EL (cell line): ENCODE measurements at regions not wholly inside any gene's neighbourhood (a gene's known extent, or its start where the extent isn't known, plus 50 kb on each side); places are given as distances from the start of the nearest gene placed in this dataset.
"Not testable (repeated sequence)": the region's sequence is repeated elsewhere in the genome, so short reads cannot be mapped to it uniquely, and the experiment has no call there.

Experiments used
- DNase-seq: peaks from one replicate; pipeline ENCODE4 v3.0.0-alpha.2; 2016

DNA sequence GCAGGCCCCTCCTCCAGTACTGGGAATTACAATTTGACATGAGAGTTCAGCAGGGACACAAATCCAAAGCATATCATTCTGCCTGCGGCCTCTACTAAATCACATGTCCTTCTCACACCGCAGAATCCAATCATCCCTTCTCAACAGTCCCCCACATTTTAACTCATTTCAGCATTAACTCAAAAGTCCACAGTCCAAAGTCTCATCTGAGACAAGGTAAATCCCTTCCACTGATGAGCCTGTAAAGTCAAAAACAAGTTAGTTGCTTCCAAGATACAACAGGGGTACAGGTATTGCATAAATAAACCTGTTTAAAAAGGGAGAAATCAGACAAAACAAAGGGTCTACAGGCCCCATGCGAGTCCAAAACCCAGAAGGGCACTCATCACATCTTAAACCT is 64.0 kb downstream of the EBNA1BP2 start:
- no peak for DNase-seq

DNA sequence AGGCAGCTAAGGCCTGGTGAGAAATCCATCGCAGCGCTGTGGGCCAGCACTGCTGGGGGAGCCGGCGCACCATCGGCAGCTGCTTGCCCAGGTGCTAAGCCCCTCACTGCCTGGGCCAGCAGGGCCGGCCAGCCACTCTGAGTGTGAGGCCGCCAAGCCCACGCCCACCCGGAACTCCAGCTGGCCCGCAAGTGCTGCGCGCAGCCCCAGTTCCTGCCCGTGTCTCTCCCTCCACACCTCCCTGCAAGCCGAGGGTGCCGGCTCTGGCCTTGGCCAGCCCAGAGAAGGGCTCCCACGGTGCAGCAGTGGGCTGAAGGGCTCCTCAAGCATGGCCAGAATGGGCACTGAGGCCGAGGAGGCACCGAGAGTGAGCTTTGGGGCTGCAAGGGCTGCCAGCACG is 64.4 kb downstream of the EBNA1BP2 start:
- no peak for DNase-seq

DNA sequence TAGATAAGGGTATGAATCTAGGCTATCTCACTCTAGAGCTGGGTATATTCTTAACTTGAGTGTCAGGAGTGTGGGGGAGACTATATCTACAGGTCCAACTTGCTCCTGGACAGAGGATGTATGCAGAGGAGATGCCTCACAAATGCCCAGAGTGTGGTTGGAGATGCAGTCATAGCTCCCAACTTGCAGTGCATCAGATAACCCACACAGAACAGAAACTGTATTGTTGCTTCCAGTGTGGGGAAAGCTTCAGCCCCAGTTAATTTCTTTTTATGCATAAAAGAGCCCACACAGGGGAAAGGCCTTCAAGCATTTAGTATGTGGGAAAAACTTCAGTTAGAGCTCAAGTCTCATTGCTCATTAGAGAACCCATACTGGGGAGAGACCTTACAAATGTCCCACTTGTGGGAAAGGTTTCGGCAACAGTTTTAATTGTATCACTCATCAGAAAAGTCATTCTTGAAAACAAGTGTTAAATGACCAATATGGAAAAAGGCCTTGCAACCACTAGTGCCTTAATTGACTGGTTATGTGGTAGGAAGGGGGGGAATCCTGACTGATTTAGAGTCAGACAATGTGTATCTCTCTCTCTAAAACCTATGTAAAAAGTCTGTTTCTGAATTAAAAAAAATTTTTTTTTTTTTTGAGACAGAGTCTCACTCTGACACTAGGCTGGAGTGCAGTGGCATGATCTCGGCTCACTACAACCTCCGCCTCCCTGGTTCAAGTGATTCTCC is 67.9 kb downstream of the EBNA1BP2 start:
- DNase-seq: no peak

DNA sequence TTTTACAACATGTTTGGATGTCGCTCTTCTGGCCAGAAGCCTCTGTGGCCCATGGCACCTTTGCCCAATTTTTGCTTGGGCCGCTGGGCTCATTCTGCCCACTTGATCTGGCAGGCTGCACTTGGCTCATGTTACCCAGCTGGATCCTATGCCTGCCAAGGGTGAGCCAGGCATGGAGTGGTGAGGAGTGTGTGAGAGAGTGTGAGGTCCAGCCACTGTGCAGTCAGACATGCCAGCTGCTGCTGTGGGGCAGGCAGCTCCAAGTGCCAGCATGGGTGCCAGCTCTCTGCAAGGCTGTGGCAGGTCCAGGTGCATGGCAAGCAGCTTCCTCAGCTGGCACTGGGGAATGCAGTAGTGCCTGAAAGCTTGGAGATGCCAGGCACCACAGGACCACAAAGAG is 71.0 kb downstream of the EBNA1BP2 start:
- no peak for DNase-seq

DNA sequence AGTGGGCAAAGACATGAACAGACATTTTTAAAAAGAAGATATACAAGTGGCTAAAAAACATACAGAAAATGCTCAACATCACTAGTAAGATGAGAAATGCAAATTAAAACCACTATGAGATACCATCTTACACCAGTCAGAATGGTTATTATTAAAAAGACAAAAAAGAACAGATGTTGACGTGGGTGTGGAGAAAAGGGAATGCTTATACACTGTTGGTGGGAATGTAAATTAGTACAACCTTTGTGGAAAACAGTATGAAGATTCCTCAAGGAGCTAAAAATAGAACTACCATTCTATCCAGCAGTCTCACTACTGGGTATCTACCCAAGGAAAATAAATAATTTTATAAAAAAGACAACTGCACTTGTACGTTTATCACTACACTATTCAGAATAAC is 73.9 kb downstream of the EBNA1BP2 start:
- no peak for DNase-seq

DNA sequence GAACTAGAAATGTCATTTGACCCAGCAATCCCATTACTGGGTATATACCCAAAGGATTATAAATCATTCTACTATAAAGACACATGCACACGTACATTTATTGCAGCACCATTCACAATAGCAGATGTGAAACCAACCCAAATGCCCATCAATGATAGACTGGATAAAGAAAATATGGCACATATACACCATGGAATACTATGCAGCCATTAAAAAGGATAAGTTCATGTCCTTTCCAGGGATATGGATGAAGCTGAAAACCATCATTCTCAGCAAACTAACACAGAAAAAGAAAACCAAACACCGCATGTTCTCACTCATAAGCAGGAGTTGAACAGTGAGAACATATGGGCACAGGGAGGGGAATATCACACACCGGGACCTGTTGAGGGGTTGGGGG is 75.6 kb downstream of the EBNA1BP2 start:
- not testable (repeated sequence) for DNase-seq

DNA sequence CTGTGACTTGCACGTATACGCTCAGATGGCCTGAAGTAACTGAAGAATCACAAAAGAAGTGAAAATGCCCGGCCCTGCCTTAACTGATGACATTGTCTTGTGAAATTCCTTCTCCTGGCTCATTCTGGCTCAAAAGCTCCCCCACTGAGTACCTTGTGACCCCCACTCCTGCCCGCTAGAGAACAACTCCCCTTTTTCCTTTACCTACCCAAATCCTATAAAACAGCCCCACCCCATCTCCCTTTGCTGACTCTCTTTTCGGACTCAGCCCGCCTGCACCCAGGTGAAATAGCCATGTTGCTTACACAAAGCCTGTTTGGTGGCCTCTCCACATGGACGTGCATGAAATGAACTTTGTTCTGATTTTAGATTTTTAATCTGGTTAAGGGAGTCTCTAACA is 81.3 kb downstream of the EBNA1BP2 start:
- not testable (repeated sequence) for DNase-seq

DNA sequence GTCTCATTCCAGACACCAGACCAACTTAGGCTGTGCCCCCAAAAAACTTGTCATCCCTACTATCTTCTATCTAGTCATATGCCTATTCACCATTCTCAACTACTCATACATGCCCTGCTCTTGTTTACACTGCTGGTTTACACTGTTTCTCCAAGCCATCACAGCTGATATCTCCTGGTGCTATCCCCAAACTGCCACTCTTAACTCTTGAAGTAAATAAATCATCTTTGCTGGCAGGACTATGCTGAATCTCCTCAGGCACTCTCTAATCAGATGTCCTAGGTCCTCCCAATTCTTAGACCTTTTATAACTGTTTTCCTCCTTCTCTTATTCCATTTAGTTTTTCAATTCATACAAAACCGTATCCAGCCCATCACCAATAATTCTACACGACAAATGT is 81.9 kb downstream of the EBNA1BP2 start:
- DNase-seq: not testable (repeated sequence)

DNA sequence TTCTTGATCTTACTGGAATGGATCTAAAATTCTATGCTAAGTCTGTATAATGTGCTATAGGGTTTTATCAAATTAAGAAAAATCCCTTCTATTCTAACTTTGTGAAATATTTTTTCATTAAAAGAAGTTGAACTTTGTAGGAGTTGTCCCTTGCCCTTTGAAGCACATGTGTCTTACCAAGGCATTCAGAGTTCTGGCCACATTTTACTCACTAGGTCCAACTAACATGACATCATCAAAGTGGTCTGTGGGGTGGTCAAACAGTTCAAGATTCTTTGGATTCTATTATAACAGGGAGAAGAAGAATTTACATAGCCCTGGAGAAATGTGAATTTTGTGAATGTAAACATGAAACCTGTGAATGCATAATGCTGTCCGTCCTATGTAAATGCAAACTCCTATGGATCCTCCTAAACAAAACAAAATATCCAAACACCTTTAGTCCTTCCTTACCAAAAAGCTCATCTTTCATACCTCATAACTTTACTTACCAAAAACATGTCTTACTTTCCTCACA is 88.7 kb downstream of the EBNA1BP2 start:
- DNase-seq: no peak

DNA sequence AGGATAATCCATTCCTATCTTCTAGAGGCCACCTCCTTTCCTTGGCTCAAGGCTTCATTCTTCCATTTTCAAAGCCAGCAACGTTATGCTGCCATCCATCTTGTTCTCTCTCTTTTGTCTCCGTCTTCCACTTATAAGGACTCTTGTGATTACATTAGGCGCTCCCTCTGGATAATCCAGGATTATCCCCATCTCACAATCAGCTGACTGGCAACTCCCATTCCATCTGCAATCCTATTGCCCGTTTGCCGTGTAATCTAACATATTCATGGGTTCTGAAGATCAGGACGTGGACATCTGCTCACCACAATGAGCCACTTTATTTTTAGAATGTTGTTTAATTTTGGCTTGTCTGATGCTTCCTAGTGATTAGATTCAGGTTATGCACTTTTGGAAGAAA is 89.3 kb downstream of the EBNA1BP2 start:
- DNase-seq: no peak

DNA sequence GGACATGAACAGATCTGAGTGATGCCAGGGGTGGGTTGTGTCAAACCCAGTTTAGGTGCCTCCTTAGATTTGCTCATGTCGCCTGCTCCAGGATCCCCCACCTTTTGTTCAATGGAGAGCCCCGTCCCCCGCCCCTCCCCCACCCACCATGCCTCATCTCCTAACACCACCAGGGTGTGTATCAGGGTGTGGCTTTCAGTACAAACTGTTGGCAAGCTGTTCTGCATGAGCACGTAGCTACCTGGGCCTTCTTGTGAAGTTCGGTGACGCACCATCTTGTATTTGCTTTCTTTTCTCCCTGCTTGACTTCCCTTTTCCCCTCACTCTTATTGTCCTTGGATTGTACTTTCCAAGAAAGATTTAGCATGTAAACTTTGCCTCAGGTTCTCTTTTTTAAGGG is 94.8 kb downstream of the EBNA1BP2 start:
- DNase-seq: no peak

DNA sequence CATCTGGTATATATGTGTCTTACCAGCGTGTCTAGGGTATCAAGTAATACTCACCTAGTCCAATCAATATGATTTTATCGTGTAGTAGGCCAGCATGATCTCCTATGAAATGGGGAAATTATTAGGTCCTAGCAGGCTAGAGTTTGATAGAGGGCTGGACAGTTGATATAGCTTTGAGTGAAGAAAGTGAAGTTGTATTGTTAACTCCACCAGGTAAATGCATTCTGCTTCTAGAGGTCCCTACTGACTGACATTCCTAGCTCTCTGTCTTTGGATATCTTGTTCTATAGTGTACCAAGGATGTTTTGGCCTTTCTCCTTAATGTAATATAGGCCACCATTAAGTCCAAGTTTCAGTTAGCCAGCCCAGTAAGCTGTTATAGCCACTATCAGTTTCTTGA is 97.4 kb downstream of the EBNA1BP2 start:
- DNase-seq: no peak

DNA sequence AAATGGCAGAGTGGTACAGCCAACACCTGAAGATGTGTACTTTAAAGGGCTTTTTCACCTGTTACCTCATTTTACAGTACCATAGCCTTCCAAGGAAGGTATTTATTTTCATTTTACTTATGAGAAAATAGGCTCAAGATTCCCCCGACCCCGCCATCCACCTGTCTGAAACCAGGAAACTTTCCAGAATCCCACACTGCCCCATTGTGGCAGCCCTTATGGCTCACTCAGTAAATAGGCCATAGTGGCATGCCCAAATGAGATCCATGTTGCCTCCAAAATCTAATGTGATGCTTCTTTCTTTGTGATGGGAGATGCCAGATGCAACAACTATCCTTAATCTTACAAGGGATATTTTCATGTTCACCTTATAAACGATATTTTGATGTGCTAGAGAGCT is 97.8 kb downstream of the EBNA1BP2 start:
- DNase-seq: no peak

DNA sequence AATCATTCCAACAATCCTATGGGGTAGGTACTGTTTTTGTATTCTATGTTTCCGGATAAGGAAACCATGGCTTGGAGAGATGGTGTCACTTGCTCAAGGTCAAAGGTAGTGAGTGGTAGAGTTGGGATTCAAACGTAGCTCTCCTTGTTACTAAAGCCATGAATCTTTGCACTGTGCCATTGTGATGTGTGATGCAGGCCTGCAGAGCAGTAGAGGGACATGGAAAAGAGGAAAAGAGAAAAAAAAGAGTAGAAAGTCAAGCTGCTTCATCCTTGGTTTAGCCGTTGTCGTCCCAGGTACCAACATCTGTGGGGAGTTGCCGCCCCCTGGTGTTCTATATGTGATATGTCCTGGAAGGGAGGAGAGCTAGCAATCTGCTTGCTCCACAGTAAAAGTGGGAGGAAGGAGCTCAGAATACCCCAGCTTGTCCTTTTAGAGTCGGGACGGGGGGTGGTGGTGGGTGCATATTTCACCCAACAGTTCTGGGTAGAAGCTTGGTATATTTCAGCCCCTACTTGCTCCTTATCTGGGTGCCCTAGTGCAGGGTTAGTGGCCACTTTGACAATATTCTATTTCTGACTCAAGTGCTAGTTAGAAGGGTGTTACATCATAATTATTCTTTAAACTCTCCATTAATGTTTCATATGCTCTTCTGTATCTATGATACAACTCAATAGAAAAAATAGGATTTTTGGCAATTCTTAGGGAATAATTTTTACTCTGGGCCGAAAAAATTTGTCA is 98.4 kb downstream of the EBNA1BP2 start:
- peak; percentile 77 for DNase-seq

DNA sequence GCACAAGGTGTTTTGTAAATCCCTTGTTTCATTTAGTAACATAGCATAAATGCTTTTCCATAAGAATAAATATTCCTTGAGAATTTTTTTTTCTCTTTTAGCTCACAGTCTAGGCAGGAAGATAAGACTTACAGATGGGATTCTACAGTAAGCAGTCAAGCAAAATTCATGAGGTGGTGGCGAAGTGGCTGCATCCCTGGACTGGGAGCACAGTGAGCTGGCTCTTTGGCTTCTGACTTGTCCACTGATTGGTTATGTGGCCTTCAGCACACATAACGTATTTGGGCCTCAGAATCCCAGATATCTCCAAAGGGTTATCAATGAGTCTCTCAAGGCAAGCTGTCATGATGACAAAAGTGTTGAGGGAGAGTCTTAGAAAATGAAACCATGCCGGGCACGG is 99.8 kb downstream of the EBNA1BP2 start:
- no peak for DNase-seq

DNA sequence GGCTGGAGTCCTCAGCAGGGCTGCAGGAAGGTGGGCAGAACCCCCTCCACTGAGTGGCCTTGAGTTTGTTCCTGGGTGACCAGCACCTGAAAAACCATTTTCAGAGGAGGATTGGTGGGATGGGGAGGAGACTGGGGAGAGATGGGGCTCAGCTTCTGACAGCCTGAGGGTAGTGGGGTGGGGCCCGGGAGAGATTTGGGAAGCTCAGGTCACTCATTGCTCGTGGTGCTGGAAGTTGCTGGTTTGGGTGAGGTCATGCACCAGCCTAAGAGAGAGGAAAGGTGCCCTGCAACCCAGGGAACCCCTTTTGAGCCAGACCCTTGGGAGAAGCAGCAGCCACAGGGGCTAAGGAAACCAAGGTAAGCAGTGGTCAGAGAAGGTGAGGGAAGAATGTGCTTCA is 100.8 kb downstream of the EBNA1BP2 start:
- DNase-seq: no peak

DNA sequence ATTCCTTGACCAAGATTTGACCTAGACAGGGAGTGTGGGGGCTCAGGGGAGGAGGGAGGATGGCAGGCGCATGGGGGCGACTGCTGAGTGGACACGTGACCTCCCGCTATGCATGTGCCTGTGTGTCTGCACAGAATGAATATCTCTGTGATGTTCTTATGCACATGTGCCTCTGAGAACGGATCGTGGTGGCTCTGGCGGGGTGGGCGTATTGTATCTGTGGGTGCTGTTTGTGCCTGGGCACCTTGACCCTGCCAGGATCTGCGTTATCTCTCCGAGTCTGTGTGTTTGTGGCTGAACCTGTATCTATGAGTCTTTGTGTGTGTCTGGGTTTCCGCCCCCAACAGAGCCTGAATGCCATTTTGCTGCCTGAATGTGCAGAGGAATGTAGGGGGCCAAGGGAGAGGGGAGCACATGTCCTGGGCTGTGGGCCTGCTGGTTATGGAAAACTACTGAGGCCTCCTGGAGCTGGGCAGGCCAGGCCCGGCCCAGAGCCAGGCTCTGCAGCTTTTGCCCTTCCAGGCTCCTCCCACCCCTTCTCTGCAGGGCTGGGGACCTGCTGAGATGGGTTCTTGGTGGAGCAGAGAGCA is 102.5 kb downstream of the EBNA1BP2 start:
- no peak for DNase-seq

DNA sequence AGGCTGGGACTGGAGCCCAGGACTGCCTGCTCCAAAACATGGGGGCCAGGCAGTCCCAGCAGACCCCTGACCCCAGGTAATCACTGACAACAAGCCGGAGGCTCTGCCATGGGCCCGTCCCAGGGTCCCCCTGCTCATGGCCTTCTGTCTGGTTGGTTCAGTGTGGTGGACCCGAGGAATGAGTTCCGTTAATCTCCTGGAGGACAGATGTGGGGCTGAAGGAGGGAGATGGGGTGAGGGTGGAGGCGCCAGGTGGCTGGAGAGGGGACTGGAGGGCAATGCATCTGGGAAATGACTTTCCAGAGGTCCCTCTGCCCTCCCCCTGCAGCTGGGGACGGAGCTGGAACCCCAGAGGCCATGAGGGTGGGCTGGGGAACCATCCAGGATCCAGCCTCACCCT is 103.2 kb downstream of the EBNA1BP2 start:
- no peak for DNase-seq

DNA sequence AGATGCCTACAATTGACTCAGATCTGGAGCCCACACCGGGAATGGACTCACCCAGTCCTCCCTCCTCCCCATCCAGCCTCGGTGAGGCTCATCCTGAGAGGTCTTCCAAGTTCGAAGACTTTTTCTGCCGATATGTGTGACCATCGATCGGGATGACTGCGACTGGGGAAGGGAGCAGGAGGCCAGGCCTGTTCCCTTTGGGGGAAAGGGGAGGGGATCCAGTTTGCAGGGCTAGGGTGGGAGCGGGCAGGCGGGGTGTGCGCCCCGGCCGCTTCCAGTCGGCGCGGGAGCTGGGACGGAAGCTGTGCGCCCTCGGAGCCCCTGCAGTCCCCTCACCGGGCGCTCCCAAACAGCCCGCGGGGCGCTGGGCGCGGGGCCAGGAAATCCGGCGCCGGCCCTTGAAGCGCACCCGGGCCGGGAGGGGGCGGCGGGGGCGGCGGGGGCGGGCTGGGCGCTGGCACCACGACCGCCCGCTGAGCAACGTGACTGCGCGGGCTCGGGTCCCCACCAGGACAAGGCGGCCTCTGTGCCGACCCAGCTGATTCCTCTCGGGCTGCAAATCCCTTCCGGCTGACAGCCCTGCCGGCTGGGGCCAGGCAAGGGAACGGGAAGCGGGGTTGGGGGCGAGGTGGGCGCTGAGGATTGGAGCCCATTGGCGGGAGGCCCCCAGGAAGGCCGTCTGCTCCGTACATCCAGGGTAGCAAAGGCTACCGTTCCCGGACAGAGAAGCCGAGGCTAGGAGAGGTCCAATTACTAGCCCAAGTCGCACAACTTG is 103.9 kb downstream of the EBNA1BP2 start:
- DNase-seq: no peak

DNA sequence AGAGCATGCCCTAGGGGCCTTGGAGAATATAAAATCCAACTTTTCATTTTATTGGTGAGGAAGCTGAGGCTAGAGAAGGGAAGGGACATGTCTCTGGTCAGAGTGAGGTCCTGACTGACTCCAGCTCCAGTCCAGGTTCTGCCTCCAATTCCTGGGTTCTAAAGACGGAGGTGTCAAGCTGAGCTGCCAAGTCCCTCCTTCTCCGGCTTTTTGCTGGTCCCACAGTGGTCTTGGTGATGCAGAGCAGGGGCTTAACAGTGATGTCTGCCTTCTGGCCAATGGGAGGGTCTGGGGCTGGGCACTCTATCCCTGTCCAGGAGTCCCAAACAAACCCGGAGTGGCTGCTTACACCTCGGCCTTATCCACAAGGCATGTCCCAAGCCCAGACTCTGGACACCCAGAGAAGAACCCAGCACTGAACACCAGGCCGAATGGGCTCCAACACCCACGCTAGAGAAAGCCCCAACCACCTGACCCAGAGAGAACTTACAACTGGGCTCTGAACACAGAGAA is 104.8 kb downstream of the EBNA1BP2 start:
- no peak for DNase-seq

DNA sequence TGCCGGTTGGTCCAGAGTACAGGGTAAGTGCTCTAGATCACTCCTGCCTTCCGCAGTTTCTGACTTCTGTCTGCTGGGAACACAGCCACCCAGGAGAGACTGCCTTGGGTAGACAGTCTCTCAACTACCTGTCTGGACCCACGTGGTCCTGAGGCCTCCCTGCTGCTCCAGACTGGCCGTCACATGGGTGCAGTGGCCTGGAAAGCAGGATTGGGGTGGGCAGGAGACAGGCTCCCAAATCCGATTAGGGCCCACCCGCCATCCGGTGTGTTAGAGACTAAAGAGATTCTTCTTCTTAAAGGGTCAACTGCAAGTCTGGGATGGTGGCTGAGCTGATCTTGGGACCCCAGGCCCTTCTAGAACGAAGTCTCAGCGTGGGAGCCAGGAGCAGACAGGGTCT is 105.5 kb downstream of the EBNA1BP2 start:
- no peak for DNase-seq

DNA sequence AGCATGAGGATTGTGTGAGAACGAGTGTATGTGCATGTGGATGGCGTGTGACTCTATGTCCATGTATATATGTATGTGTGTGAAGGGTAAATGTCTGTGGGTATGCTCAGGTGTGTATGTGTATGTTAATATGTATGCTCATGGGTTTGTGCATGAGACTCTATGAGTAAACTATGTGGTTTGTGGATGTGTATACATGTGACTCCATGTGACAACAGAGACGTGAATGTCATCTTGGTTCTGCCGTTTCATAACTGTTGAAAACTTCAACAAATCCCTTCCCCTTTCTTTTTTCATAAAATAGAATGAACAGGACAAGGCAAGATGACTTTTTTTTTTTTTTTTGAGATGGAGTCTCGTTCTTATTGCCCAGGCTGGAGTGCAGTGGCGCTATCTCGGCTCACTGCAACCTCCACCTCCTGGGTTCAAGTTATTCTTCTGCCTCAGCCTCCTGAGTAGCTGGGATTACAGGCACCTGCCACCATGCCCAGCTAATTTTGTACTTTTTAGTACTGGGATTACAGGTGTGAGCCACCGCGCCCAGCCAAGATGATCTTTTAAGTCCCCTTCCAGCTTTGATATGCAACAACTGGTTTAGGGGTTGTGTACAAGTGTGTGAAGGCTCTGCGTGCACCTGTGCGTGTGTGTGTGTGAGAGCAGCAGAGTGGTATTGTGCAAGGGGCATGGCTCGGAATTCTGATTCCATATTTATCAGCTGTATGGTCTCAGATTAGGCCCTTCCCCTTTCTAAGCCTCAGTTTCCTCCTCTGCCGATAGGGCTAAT is 106.3 kb downstream of the EBNA1BP2 start:
- DNase-seq: no peak
